MM.1S (cell line): ENCODE measurements at regions not wholly inside any gene's neighbourhood (a gene's known extent, or its start where the extent isn't known, plus 50 kb on each side); places are given as distances from the start of the nearest gene placed in this dataset.

Experiments used
- DNase-seq: peaks from one replicate; pipeline ENCODE4 v3.0.0-alpha.2; 2015
- H2AFZ ChIP-seq: fragments of 300-600 bp; sonication (generic); 2 replicates; pipeline ENCODE4 v1.6.0; 2016; ENCODE audit warnings: antibody characterized with exemption, low read length
- H3F3A ChIP-seq: fragments of 300-600 bp; sonication (generic); 2 replicates; pipeline ENCODE4 v1.6.1; 2016; ENCODE audit warnings: mild to moderate bottlenecking, antibody characterized with exemption, low read length, moderate library complexity, mixed read lengths; ENCODE audit not compliant: insufficient read depth
- H3K27ac ChIP-seq: fragments of 300-600 bp; sonication (generic); 2 replicates; pipeline ENCODE4 v1.5.1; 2016; ENCODE audit warnings: mild to moderate bottlenecking, low read length
- H3K27me3 ChIP-seq: fragments of 300-600 bp; sonication (generic); replicated peaks from 2 replicates; pipeline ENCODE4 v1.6.0; 2016; ENCODE audit warnings: low read length; ENCODE audit not compliant: insufficient read depth
- H3K36me3 ChIP-seq: fragments of 300-600 bp; sonication (generic); replicated peaks from 2 replicates; pipeline ENCODE4 v1.6.1; 2016; ENCODE audit warnings: mild to moderate bottlenecking, low read length, mixed read lengths; ENCODE audit not compliant: insufficient read depth
- H3K4me1 ChIP-seq: fragments of 300-600 bp; sonication (generic); 2 replicates; pipeline ENCODE4 v1.6.1; 2016; ENCODE audit warnings: low read length, mixed read lengths
- H3K4me2 ChIP-seq: fragments of 300-600 bp; sonication (generic); 2 replicates; pipeline ENCODE4 v1.6.0; 2016; ENCODE audit warnings: low read depth, low read length
- H3K4me3 ChIP-seq: fragments of 300-600 bp; sonication (generic); 2 replicates; pipeline ENCODE4 v1.5.1; 2016; ENCODE audit warnings: low read length, mixed read lengths
- H3K79me2 ChIP-seq: fragments of 300-600 bp; sonication (generic); 2 replicates; pipeline ENCODE4 v1.6.1; 2016; ENCODE audit warnings: mixed run types, low read length, mixed read lengths
- H3K9ac ChIP-seq: fragments of 300-600 bp; sonication (generic); 2 replicates; pipeline ENCODE4 v1.6.1; 2016; ENCODE audit warnings: low read length, mixed read lengths
- H3K9me2 ChIP-seq: fragments of 300-600 bp; sonication (generic); replicated peaks from 2 replicates; pipeline ENCODE4 v1.6.1; 2016; ENCODE audit warnings: mild to moderate bottlenecking, low read length, mixed read lengths; ENCODE audit not compliant: insufficient read depth
- H3K9me3 ChIP-seq: fragments of 300-600 bp; sonication (generic); replicated peaks from 2 replicates; pipeline ENCODE4 v1.6.1; 2016; ENCODE audit warnings: mild to moderate bottlenecking, low read length, mixed read lengths; ENCODE audit not compliant: insufficient read depth
- H4K20me1 ChIP-seq: fragments of 300-600 bp; sonication (generic); 2 replicates; pipeline ENCODE4 v1.6.1; 2016; ENCODE audit warnings: mild to moderate bottlenecking, low read length, moderate library complexity, mixed read lengths; ENCODE audit not compliant: insufficient read depth
- EZH2 ChIP-seq: fragments of 300-600 bp; sonication (generic); optimal IDR thresholded peaks from 2 replicates; pipeline ENCODE3; 2017; ENCODE audit warnings: low read depth, mild to moderate bottlenecking, antibody characterized with exemption, low read length, mixed read lengths
- EZH2phosphoT487 ChIP-seq: fragments of 300-600 bp; sonication (generic); IDR thresholded peaks from 2 replicates; pipeline ENCODE4 v1.6.1; 2018; ENCODE audit warnings: antibody characterized with exemption, low read length
- TF ChIP-seq, protein P1 (sequence below): fragments of 300-600 bp; sonication (generic); IDR thresholded peaks from 2 replicates; pipeline ENCODE4 v1.5.1; 2016; ENCODE audit warnings: antibody characterized with exemption, low read length, mixed read lengths

DNA sequence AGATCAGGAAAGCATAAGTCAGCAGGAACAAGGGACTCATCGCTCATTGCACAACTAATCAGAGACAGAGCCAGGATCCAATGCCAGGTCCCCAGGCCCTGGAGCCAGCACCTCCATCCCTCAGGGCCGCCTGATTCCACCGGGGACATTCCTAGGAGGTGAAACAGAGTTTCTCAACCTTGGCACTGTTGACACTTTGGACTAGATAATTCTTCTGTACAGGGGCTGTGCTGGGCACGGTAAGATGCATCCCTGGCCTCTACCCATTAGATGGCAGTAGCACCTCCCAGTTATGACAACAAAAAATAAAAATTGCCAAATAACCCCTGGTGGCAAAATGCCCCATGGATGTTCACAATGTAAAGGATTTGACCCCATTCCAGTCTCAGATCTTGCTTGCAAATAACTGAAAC, 127.7 kb downstream of the MTHFS start:
- DNase-seq = no peak
- H3K27ac ChIP-seq = no peak overlapping the region

DNA sequence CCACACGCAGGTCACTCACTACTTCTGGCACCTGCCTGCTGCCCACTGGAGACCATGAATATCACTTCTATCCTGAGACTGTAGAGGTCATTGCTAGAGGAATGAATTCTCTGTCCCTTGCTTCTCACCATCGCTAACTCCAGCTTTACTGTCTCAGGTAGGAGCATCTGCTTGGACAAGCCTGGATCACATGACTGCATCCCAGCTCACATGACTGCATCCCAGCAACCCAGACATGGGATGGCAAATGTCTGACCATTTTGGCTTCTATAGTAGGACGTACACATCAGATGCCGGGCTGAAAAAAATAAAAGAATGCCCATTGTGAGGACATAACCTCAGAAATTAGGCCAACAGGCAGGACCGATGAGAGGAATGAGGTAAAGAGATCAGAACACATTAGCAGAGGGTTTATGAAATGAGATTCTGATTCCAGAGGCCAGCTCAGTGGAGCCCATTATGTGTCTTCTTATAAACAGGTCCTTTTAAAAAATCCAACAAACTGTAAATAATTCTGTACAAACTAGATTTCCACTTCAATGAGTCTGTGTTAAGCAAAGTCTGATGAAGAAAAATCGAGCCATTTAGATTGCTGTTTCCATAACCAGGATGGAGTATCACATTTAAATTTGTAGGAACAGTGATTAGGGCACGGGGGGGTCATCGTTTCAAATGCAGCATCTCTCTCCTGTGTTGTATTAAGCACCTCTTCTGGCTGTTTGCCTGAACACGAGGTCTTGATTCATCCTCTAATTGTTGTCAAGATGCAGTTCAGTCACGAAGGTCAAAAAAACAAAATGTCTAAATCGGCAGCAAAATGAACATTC, 126.7 kb downstream of the MTHFS start:
- Histone ChIP-seq H3K79me2 (no peaks in the 10 kb centered on the region), H3K9me3 (no peaks in the 10 kb centered on the region), H3K27me3 (no peaks in the 10 kb centered on the region), H3K4me1 (no peaks in the 10 kb centered on the region), H3K4me3 (no peak overlapping the region), H3K9ac (no peak overlapping the region), H3K27ac (no peak overlapping the region), H2AFZ (no peak overlapping the region), H3K9me2 (no peaks in the 10 kb centered on the region), H4K20me1 (no peaks in the 10 kb centered on the region), H3K4me2 (no peak overlapping the region), H3F3A (no peaks in the 10 kb centered on the region), H3K36me3 (no peaks in the 10 kb centered on the region)
- no peak for DNase-seq
- TF ChIP-seq EZH2phosphoT487 (no peak), EZH2 (no peak)
- TF ChIP-seq, protein P1, sequence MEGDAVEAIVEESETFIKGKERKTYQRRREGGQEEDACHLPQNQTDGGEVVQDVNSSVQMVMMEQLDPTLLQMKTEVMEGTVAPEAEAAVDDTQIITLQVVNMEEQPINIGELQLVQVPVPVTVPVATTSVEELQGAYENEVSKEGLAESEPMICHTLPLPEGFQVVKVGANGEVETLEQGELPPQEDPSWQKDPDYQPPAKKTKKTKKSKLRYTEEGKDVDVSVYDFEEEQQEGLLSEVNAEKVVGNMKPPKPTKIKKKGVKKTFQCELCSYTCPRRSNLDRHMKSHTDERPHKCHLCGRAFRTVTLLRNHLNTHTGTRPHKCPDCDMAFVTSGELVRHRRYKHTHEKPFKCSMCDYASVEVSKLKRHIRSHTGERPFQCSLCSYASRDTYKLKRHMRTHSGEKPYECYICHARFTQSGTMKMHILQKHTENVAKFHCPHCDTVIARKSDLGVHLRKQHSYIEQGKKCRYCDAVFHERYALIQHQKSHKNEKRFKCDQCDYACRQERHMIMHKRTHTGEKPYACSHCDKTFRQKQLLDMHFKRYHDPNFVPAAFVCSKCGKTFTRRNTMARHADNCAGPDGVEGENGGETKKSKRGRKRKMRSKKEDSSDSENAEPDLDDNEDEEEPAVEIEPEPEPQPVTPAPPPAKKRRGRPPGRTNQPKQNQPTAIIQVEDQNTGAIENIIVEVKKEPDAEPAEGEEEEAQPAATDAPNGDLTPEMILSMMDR = no peak

More for the DNA sequence above, 127.7 kb downstream of the MTHFS start:
- Histone ChIP-seq H4K20me1 (no peaks in the 10 kb centered on the region), H3F3A (no peaks in the 10 kb centered on the region), H3K9me2 (no peaks in the 10 kb centered on the region), H3K9me3 (no peaks in the 10 kb centered on the region), H2AFZ (no peak overlapping the region), H3K4me3 (no peak overlapping the region), H3K9ac (no peak overlapping the region), H3K36me3 (no peaks in the 10 kb centered on the region), H3K79me2 (no peaks in the 10 kb centered on the region), H3K27me3 (no peaks in the 10 kb centered on the region), H3K4me2 (no peak overlapping the region), H3K4me1 (no peaks in the 10 kb centered on the region)
- no peak for TF ChIP-seq EZH2
- TF ChIP-seq, protein P1 = peak; percentile 16; the same call in 1 of the 2 replicates

DNA sequence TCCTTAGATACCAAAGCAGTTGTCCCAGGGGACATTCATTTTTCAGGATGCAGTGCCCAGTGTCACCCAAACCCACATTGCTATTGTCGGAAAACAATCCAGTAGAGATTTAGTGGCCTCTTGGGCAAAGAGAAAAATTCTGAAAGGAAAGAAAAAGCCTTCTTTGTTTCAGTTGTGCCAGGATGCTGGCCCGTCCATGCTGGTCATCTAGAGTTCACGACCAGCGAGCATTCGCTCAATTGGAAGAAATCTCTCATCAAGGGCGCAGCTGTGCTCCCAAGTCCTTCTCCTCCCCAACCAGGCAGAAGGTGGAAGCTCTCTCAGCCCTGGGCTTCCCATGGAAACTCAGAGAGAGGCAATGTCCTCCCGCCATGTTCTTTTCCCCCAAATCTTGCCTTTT, 123.7 kb downstream of the MTHFS start:
- H3K4me3 ChIP-seq = no peak overlapping the region
- H3K36me3 ChIP-seq = no peaks in the 10 kb centered on the region
- H2AFZ ChIP-seq = no peak overlapping the region
- H3K9ac ChIP-seq = no peak overlapping the region
- no peaks in the 10 kb centered on the region for H3F3A ChIP-seq
- H3K9me2 ChIP-seq = no peaks in the 10 kb centered on the region
- H3K27me3 ChIP-seq = no peaks in the 10 kb centered on the region
- H3K9me3 ChIP-seq = no peaks in the 10 kb centered on the region
- no peak overlapping the region for H3K4me2 ChIP-seq
- TF ChIP-seq, protein P1 = no peak
- TF ChIP-seq EZH2 (no peak), EZH2phosphoT487 (no peak)
- DNase-seq = no peak
- H3K79me2 ChIP-seq = no peaks in the 10 kb centered on the region
- no peaks in the 10 kb centered on the region for H4K20me1 ChIP-seq
- H3K27ac ChIP-seq = no peak overlapping the region
- no peaks in the 10 kb centered on the region for H3K4me1 ChIP-seq
